GM10847 (cell line): ENCODE measurements at regions not wholly inside any gene's neighbourhood (a gene's known extent, or its start where the extent isn't known, plus 50 kb on each side); places are given as distances from the start of the nearest gene placed in this dataset.

ENCODE experiments used
- POLR2A ChIP-seq: IDR thresholded peaks from 2 replicates; pipeline ENCODE4 v1.6.1; 2011; ENCODE audit not compliant: insufficient read length; ENCODE audit errors: extremely low read depth

DNA sequence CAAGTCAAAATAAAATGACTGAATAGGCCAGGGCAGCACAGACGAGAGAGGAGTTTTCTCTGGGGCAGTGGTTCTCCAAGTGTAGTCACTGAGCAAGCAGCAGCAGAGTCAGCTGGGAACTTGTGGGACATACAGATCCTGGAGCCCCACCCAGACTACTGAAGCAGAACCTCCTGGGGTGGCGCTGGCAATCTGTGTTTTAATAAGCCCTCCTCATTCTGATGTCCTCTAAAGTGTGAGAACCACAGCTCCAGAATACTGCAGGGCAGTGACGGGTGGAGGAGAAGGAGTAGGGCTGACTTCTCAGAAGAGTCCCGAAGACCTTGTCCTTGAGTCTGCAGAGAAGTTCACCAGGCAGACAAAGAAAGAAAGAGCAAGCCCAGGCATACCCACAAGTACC, 251.3 kb upstream of the HES1 start:
- no peak for TF ChIP-seq POLR2A

DNA sequence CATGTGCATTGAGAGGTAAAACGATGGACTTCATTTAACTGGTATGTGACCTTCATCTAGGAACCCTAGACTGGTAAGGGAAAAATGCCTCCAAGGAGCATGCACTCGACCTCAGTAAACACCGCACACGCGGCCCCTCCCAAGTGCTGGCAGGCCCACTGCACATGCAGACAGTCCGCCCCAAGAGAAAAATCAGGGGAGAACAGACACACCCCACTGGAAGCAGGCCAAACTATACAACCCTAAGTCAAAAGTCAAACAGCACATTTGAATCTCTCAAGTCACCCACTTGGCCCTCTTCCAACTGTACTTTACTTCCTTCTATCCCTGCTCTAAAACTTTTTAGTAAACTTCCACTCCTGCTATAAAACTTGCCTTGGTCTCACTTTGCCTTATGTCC, 250.1 kb upstream of the HES1 start:
- no peak for TF ChIP-seq POLR2A

DNA sequence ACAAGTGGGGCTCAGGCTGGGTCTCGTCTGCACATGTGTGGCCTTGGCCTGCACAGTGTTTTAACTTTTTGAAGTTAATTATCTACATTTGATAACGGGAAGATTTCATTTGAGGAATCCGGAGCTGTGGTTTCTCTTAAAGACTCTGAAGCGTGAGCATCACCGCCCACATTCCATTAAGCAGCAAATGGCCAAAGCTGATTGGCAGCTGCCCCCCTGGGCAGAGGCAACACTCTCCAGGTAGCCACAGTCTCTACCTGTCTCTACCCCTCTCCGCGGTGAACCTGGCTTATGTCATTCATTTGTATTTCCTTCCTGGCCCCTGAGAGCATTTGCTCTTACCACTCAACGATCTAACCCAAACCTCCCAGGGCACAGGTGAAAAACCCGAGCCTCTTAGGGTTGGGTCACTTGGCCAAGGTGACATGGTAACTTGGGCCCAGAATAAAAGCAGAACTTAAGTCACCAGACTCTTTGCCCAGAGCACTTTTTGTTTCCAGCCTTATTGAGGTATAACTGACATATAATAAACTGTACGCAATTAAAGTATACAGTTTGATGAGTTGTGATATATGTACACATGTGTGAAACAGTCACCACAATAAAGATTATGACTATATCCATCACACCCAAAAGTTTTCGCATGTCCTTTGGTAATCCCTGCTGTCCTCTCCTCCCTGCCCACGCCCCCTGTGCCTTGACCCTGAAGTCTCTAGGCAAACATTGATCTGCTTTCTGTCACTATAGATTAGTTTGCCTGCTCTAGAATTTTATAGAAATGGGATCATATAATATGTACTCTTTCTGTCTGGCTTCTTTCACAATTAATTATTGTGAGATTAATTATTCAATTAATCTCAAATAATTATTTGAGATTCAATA, 245.7 kb upstream of the HES1 start:
- TF ChIP-seq POLR2A, result no peak

DNA sequence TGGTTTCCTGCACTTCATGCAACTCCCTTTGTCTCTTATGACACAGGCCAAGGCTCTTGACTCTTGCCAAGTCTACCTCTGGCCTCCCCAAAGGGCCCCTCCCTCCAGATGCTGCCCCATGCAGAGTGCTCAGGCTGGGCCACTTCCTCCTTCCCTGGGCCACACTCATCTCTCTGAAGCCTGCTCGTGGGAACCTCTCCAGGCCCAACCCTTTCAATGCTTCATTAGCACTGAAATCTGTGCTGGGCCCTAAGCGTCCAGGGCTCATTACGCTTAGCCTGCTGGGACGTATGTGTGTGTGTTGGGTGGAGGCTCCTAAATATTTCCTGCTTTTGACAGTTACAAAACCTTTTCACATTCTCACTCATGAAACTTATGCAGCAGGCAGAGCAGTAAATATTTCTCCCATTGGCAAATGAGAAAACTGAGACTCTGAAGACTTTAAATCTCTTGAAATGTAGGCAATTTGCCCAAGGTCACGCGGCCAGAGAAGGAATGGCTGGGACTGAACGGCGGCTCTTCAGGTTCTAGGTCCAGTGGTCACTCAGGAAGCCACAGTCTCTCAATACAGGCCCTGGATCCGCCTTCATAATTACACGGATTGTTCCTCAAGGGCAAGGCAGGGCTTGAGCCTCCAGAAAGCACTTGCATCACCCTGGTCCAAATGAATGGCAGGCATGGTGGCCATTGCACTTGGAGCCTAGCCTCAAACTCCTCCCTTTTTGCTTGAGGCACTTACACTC, 241.7 kb upstream of the HES1 start:
- no peak for TF ChIP-seq POLR2A

DNA sequence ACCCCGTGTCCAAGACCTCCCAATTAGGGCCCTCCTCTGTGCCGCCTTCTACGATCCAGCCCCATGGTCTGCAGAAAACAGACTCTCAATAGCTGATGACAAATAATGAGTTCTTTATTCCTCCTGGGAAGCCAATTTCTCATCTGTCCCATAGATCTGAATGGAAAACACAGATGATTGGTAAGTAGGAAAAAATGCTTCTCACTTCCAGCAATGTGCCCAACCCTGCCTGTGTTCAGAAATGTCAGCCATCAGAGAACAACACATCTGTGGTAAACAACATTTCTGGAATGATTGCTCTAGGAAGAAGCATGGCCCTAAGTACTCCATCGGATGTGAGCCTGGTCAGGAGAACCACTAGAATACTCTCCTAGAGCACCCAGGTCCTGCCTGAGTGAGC, 240.5 kb upstream of the HES1 start:
- TF ChIP-seq POLR2A, result no peak

DNA sequence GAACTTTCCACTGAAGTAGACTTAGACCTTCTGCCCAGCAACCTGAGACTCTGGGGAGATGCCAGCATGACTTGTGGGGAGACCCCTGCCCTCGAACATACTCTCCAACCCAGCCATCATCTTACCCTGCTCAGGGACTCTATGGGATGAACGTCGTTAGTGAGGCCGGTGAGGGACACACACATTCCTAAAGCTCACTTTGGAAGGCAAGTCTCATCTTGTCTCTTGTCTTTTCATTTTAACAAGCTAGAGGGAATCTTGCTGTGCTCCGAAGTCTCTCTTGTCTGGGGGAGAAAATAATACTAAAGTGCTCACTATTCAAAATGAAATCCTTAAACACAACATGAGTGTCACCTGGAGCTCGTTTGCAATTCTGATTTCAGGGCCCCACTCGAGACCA, 239.5 kb upstream of the HES1 start:
- no peak for TF ChIP-seq POLR2A

DNA sequence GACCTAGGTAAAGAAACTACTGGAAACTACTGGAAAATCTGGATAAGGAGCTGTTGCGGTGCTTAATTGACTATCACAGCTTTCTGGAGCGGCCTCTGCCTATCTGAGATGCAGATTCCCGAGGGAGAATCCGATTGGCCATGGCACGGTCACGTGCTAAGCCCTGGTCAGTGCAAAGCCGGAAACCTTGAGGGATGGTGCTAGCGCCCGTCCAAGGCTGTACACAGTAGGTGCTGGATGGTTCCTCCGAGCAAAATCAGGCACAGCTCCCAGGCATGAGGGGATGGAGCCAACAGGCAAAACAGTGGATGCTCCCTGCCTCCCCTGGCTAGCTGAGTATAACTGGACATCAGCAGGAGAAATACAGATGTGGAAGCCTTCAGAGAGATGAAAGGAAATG, 238.7 kb upstream of the HES1 start:
- TF ChIP-seq POLR2A, result no peak

DNA sequence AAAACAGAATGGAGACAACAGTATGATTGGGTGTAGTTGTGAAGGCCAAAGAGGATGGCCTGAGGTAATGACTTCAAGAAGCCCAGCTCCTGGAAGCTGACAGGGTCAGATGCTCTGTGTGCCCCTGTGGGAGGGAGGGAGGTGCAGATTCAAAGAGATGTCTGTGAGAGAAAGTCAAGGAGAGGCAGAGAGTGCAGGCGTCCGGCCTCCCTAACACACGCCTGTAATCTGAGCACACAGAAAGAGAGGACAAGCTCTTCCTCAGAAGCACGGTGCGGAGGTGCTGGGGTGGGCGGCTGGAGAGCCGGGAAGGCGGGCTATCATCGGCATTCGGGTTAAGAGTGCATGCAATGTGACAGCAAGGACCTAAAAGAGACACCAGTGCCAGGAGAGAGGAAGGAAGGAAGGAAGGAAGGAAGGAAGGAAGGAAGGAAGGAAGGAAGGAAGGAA, 238.2 kb upstream of the HES1 start:
- no peak for TF ChIP-seq POLR2A

DNA sequence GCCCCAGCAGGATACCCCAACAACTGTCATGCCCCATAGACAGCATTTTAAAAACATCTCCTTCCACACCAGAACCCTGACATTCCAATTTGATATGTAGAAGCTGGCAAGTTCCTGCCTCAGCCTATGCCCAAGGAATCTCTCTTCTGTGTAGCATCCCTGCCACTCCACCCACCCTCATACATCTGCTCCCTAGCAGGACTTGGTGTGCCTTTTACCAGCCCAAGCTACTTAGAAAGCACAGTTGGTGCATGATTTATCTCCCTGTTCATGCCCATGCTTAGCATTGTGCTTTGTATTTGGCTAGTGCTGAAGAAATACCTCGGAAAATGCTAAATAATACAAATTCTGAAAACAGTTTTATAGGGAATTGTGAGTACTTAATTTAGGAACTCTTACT, 236.9 kb upstream of the HES1 start:
- no peak for TF ChIP-seq POLR2A

DNA sequence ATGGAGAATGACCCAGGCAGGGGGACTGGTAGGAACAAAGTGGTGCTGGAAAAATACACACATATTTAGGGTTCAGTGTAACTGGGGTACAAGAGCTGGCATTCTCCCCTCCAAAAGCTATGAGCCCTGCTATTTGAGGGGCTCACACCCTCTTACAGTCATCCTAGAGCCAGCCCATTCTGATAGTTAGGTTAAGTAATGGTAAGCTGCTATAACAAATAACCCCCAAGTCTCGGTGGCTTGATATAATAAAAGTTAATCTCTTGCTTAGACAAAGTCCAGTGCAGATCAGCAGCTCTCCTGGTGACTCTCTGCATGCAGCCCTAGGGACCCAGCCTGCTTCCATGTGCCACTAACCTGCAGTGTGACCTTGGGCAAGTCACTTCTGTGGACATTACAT, 234.9 kb upstream of the HES1 start:
- TF ChIP-seq POLR2A, result no peak

DNA sequence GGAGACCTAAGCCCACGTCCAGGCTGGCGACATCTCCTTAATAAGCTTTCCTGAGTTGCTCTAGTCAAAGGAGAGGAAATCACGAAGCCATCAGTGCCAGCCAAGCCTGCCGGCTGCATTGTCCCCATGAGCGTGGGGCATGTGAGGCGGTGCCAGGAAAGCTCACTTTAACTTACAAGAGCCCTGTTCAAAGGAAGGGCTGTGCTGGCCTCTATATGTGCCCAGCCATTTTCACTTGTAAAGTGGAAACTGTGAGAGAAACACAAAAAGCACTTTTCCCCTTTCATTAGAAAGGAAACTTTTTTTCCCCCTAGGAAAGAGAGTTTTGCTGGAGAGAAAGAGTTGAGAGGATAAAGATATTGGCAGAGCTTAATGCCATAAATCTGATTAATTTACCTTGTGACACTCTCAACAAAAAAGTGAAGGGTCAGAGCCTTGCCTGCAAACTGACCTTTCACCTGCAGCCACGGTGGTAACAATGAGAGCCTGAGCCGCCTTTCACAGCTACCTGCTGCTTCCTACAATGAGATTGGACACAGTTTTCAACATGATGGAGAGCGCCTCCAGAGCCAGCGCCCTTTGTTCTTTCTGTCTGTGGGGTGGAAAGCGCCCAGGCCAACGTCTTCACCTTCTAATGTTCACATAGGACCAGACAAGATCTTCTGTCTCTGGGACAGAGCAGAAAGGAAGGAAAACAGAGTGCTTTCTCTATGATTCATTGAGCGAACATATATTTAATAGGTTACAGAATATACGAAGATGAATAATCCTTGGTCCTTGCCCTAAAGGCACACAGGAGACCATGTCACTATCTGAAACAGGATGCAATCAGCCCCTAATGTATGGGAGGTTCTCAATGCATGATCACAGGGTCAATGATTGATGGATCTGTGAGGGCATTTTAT, 233.1 kb upstream of the HES1 start:
- TF ChIP-seq POLR2A, result no peak

DNA sequence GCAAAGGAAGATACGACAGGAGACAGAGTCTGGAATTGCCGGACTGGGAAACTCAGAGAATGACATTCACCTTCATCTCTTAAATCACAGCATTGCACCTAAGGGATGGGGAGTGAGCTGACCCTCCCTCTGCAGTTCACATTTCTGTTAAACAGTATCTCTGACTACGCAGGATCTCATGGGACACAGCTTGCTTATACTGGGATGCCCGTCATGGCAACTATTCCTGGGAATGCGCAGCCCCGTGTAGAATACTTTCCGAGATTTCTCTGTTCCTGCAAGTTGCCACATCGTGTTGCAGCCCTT, 232.5 kb upstream of the HES1 start:
- TF ChIP-seq POLR2A, result no peak

DNA sequence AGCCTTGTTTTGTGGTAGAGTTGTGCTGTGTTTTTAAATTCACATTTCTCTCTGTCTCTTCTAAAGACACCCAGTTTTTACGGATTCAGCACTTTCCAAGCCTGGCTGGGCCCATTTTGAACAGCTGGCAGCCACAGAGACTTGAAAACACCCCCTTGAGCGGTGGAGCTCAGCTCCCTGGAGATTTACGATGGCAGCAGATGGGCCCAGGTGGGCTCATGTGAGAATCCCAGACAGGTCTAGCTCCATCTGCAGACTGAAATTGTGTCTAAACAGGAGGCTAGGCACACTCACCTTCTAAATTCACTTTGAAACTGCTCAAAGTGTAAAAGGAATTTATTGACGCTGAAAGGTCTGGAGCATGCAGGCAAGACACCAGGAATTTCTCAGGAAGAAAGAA, 232.0 kb upstream of the HES1 start:
- TF ChIP-seq POLR2A, result no peak

DNA sequence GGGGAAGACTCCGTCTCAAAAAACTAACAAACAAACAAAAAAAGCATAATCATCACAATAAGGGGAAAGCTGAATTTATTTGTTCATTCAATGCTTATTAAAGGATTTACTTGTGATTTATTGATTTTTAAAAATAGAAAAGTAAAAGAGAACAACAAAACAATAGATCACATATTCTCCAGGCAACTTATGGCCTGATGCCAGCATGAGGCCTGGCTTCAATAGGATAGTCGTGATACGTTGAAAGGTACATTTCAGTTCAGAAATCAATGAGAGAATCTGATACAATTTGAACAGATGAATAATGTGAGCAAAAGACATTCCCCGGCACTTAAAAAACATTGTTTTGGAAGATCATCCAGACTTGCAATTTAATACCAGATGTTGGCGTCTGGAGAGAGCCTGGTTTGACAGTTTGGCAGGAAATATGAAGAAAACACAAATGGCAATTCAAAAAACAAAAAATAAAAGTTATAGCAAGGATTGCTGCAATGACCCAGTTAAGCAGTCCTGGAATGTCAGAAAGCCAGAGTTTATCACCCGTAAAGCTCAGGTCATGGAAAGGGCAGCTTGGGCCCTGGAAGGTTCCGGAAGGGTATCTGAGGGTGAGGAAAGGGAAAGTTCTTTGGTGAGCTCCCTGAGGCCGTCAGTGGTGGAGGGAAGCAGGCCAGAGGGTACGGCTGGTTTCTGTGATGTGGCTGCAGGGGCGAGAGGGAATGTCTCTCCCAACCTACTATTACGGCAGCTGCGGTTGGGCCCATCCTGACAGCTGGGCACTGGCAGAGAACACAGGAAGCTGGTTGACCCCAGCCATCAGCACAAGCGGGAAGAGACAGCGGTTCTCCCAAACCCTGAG, 230.2 kb upstream of the HES1 start:
- no peak for TF ChIP-seq POLR2A

DNA sequence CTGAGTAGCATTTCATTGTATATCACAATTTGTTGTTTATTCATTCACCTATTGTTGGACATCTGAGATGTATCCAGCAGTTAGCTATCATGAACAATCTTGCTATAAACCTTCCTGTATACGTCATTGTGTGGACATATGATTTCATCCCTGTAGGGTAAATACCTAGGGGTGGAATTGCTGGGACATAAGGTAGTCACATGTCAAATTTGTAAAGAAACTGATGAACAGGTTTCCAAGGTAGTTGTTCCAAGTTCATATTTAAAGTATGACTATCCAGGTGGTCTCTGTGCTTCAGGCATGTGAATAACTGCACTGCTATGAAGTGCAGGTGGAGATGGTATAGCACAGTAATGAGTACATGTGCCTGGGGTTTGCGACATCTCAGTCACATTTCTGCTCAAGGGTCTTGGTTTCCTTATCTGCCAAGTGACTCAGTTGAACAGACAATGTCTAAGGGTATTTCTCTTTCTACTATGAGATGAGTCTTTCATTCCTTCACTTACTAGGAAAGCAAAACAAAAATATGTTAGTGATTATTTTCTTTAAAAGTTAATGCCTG, 229.0 kb upstream of the HES1 start:
- TF ChIP-seq POLR2A, result no peak

DNA sequence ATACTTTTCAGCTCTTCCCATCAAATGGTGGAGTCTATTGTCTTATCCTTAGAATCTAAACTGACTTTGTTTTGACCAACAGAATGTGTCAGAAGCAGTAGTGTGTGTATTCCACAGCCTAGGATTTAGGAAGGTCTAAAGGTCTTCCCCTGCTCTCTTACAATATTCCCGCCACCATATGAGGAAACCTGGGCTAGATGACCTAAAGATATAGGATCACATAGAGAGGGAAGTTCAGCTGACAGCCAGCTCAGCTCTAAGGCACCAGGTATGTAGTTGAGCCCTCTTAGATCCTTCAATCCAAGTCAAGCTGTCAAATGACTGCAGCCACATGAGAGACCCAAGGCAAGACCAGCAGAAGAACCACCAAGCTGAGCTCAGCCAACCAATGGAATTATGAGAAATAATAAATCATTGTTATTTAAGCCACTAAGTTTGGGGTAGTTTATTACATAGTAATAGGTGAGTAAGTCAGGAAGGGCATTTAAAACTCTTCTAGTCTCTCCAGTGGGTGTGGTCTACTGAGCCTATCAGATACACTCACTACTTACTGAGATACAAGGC, 227.7 kb upstream of the HES1 start:
- no peak for TF ChIP-seq POLR2A
